Stimulated activated CD8-positive, alpha-beta memory T cell treated with anti-CD3 and anti-CD28 coated beads, Interleukin-15, amount 100 ng/mL, for 24 hours (primary cell): ENCODE measurements at regions not wholly inside any gene's neighbourhood (a gene's known extent, or its start where the extent isn't known, plus 50 kb on each side); places are given as distances from the start of the nearest gene placed in this dataset.
"Not testable (repeated sequence)": the region's sequence is repeated elsewhere in the genome, so short reads cannot be mapped to it uniquely, and the experiment has no call there.

Experiments used
- DNase-seq: peaks from one replicate; pipeline ENCODE4 v3.0.0-alpha.2; 2020; ENCODE audit warnings: low read depth

DNA sequence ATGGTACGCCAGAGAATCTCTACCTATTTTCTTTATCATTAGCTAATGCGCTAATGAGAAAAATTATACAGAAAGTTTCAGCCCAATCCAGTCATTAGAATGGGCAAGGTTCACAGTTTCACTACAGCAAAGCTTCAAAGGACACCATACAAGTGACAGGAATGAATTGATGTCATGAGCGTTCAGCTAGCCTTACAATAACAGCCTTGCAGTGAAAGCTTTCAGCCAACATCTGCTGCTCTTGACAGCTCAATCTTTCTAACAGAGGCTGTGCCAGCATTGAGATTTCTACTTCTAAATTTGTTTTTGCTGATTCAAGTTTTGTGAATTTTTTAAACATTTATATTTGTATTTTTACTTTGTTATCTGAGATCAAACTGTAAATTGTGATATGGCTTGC is 302.4 kb upstream of the FAM174A start:
- DNase-seq: no peak

DNA sequence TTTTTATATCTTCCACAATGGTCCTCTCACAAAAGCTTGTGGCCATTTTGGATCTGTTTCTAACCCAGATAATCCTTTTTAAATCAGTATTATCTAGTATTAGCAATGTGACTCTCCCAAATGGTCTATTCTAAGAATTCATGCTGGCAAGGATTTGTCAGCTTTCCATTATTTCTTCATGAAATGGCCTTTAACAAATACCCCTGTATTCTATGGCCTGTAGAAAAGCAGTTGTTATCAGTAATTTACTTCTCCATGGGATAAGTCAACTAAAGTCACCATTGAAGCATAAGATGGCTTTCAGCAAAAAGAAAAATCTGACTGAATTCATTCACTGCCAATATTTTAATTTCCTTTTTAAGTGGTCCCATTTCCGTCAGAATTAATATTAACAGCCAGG is 346.4 kb upstream of the FAM174A start:
- DNase-seq: no peak

DNA sequence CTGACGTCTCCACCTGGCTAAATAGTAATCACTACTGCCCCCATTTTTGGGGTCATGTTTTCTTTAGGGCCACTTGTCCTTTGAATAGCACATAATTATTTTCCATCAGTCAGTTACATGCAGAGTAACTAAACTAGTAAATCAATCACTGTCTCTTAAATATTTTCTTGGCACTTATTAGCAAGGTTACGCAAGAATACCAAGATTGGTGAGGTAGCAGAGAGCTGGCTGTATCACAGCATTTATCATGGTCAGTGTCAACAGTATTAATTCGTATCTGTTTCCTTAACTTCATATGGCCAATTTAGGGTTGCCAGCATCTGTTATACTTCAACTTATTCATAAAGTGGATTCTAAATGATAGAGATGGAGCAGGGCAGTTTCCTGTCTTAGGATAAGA is 346.8 kb upstream of the FAM174A start:
- no peak for DNase-seq

DNA sequence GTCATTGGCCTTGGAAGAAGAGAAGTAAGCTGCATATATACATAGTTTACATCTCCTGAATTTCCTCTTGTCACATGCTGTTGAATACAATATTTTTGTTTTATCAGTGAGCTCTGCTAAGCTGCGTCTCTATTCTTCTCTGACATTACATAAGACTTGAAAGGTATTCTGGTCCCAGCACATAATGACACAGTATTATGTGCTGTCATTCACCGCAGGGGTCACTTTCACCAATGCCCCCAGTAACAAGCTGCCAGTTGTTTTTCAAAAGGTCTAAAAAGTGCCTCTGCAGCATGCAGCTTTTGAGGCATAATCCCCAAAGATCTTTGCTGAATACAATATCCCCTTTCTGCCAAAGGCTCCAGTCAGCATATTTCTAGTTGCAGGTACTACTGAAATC is 349.0 kb upstream of the FAM174A start:
- DNase-seq: no peak

DNA sequence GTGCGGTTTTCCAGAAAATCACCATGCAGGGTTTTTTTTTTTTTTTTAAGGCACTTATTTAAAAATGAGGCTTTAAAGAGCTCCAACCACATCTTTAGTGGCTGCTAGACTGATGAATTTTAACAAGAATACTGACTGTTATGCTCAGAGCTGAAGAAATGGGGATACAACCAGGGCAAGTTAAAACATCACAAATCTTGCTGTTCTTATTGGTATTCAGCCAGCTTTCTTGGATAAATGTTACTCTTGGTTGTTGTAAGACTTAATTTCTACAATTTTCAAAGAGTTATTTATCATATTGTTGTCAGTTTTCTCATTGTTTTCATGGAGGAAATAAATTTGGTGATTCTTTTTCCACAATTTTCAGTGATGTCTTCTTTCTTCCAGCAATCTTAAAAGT is 352.8 kb upstream of the FAM174A start:
- DNase-seq: no peak

DNA sequence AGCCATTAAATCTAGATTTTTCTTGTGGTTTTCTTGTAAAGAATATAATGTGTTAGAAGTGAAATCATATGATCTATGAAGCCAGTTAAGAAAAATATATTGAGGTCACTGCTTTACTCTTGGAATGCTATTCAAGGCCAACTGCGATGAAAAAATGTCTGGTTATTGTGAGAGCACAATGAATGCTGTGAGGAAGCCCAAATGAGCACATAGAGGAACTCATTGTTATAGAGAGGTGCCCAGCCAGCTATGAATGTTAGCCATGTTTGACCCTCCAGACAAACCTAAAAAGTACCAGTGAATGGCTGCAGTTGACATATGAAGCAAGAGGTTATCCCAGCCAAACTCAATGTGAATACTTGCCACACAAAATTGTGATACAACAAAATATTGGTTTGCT is 359.8 kb upstream of the FAM174A start:
- no peak for DNase-seq

DNA sequence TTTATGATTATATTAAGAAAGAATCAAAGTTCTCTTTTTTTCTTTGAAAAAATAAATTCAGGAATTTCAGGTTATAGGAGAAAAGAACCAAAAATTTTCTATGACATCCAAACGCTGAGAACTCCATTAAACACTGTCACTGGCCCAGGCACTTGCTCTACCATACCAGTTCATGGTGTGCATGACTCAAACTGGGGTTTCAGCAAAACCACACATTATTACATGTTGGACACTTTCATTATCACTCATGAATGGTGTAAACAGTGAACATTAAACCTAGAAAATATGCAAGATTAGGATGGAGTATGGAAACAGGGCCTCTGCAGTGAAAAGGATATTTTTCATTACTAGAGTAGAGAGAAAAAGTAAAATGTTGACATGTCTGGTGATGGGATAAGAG is 369.9 kb upstream of the FAM174A start:
- no peak for DNase-seq

DNA sequence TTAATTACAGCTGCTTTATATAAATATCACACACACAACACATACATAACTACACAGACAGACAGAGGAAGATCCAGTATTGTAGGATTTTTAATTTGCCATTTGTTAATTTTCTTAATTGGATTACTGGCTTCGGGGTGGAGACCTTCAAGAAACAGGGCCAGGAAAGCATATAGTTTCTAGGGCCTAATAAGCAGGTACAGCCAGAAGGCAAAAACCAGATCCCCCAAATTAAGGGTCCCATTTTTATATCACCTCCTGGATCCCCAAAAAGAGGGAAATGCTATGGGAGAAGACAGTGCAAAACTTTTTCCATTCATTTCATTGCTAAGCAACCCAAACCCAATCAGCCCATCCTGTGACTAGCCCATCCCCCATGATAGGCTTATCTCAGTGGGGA is 373.3 kb upstream of the FAM174A start:
- DNase-seq: no peak

DNA sequence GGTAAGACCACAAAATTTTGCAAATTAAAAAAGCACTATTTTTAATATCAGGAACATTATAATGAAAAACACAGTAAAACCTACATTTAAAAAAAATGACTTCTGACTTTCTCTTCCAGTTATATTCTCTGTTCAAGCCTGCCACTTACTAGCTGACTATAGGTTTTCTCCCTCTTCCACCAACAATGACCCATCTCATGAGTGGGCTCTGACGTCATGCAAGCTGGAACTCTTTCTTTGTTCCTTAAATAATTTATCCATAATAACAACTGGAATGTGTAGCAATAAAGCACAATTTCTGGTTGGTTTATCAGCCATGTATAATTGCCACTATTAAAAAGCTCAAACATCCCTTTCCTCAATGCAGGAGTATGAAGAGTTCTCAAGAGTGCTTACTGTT is 378.1 kb upstream of the FAM174A start:
- no peak for DNase-seq

DNA sequence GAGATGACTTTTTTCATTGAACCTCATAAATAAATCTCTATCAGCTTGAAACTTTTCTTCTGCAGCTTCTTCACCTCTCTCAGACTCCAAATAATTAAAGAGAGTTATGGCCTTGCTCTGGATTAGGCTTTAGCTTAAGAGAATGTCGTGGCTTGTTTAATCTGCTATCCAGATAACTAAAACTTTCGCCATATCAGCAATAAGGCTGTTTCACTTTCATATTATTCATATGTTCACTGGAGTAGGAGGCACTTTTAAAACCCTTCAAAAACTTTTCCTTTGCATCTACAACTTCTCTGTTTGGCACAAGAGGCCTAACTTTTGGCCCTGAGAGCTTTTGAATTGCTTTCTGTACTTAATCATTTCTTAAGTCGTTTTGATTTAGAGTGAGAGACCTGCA is 386.9 kb upstream of the FAM174A start:
- DNase-seq: no peak

DNA sequence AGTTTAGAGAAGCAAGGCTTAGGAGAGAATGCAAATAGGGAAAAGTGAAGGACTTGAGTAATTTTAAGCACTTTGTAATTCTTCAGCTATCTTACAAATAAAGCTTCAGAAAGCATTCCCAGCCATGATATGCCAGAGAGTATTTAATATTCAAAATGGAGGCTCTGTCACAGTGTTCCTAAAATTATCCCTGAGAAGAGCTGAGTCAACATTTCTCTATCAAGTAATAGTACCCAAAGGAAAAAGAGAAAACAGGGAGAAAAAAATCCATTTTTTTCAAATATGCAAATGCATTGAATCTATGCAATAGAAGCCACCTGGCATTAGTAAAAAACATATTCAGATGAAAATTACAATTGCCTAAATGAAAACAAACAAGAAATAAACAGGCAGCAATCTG is 392.6 kb upstream of the FAM174A start:
- DNase-seq: no peak

DNA sequence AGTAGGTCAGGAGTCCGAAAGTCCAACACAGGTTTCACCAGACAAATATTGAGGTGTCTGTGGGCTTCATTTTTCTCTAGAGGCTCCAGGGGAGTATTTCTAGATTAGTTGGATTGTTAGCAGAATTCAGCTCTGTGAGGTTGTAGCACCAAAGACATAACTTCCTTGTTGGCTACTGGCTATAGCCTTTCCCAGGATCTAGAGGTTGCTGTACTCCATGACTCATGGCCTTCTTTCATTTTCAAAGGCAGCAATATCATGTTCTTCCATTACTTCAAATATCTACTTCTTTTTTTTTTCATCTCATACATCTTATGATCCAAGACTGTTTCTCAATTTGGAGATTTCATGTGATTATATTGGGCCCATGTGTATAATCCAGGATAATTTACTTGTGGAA is 404.0 kb upstream of the FAM174A start:
- DNase-seq: no peak

DNA sequence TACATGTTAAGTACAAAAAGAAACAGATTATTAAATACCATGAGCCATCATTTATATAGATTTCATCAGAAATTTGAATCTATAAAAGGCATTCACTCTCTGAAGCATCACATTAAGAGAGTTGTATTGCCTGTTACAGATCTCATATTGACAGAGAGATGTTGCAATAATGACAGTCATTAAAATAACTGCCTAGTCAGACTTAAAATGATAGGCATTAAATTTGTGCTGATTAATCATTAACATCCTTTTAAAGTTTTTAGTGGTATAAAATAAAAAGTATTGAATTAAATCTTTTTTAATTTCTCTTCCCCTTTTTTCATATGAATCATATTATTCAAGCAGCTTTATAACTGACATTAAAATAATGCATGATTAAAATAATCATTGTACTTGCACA is 404.9 kb upstream of the FAM174A start:
- DNase-seq: no peak

DNA sequence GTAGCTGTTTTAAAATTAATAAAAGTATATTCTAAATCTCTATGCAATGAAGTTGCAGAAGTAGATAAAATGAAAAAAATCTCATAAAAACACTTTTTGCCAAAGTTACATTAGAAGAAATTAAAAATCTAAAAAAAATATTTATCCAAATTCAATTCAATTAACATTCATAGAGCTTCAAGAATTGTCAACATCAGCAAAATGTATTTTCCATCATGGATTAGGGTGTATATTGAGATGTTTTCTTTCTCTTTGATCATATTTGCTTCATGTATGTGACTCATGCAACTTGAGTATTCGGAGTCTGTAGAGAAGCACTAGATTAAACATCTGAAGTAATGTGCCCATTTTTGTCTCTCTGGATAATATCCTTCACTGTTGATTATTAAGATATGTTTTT is 415.3 kb upstream of the FAM174A start:
- DNase-seq: no peak

DNA sequence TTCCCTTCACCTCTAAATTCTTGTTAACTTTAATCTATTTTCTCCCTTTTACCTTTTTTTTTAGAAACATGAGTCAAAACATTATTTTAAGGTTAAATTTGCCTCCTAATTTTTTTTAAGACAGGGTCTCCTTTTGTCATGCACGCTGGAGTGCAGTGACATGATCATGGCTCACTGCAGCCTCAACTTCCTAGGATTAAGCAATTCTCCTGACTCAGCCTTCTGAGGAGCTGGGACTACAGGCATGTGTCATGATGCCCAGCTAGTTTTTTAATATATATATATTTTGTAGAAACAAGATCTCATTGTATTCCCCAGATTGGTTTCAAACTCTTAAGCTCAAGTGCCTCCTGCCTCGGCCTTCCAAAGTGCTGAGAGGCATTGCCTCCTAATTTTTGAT is 424.7 kb upstream of the FAM174A start:
- DNase-seq: no peak

DNA sequence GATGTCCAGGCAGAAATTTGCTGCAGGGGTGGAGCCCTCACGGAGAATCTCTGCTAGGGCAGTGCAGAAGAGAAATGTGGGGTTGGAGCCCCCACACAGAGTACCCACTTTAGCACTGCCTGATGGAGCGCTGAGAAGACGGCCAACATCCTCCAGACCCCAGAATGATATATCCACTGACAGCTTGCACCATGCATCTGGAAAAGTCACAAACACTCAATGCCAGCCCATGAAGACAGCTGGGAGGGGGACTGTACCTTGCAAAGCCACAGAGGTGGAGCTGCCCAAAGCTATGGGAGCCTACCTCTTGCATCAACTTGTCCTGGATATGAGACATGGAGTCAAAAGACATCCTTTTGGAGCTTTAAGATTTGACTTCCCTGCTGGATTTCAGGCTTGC is 426.3 kb upstream of the FAM174A start:
- DNase-seq: no peak

DNA sequence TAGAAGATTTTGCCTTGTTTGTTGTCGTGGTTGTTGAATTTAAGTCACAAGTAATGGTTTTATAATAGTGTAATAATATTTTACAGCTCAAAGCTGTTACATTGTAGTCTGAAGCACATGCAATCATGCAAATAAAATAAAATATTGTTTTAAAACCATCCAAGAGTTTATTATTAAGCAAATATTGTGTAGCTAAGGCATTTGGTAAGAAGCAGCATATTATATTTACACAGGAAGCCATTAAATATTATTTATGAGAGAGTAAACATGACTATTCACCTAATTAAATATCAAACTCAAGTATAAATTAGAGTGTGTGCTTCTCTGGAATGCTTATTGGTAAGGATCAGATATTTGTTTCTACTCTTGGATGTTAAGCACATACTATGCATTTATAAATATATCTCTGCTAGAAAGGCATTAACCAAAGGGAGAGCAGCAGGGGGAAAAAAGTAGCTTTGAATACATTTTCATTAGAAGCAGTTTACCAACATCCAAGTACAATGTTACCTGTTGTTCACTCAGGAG is 431.5 kb upstream of the FAM174A start:
- DNase-seq: not testable (repeated sequence)

DNA sequence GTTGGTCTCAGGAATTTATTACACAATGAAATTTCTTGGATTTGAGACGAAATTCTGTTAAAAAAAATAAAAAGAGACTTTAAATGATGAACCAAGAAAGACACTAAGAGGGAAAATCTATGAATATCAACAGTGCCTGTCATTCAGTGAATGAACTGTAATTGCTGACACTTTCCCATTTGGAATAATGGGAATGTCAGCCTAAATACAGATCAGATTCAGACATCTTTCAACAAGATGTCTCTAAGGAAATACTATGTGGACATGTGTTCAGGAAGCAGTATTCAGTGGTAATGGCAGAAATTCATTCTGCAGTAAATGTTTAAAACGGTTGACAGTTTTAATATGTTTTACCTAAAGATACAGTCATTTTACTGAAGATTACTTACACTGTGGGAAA is 433.7 kb upstream of the FAM174A start:
- not testable (repeated sequence) for DNase-seq

DNA sequence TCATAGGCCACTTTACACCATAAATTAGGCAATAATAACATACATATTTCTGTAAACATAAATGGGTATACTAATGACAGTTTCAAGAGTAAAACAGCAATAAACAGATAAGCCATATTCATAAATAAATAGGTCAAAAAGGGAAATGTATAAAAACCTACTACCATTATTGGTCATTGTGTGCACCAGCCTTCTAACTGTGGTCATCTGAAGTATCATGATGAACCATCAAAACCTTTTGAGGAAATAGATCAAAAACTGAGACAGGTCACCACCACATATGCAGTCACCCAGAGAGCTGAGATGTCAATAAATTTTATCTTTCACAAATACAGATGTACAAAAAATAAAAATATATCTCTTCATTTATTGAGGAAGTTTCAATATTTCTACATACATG is 438.8 kb upstream of the FAM174A start:
- not testable (repeated sequence) for DNase-seq

DNA sequence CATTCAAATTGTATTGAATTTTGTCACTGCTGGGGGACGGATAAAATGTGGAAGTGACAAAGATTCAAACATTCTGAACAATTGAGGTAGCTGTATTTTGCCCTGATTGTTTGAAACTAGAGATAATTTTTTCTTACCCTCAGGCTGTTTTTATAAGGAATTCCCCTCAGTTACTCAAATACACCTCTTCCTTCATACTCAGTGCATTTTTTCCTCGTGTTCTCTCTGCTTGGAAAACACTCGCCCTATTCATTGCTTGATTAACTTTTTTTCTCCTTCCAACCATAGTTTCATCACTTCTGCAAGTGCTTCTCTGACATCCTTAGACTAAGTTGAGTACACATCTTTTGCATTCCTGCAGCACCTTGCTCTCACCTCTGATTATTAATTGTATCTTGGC is 454.5 kb upstream of the FAM174A start:
- not testable (repeated sequence) for DNase-seq

DNA sequence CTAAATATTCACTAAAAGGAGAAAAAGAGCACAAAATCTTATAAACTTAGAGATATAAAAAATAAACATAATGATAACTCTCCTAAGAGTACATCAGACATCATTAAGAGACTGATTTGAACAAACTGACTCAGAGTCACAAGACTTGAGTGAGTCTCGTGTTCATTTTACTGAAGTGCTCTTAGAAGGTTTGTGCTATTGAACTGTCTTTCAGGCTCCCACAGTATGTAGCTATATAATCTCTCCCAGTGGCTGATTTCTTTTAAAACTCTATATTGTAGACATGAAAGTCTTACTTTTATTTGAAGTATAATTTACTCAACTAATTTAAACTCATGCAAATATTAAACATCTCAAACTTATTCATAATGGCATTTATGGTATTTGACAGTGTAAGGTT is 456.0 kb upstream of the FAM174A start:
- DNase-seq: not testable (repeated sequence)

DNA sequence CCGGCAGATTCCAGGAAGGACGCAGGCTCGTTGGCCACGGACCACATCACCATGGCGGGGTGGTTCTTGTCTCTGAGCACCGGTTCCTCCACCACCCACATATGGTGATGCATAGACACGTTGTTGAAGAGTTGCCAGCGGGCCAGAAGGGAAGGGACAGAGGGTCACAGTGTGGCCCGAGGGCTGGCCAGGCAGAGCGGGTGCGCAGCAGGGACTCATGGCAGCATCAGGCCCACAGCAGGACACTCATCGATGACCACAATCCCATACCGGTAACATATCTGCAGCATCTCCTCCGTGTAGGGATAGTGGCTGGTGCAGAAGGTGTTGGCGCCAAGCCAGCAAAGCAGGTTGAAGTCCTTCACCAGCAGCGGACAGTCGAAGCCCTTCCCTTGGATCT is 469.2 kb upstream of the FAM174A start:
- not testable (repeated sequence) for DNase-seq

DNA sequence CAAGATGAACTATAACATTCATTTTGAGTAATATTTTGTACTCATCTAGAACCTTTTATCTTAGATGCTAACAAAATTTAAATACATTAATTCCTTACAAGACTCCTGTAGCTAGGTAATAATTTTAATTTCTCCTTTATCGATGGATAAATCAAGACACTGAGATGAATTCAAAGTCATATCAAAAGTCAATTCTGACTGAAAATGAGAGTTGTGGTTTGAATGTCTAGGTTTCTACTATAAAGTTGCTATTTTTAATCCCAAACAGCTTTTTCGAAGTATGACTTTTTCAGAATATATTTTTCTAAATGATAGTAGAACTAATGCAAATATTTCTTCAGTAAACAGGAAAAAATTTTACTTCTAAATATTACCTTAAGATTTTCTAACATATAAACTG is 491.7 kb upstream of the FAM174A start:
- DNase-seq: no peak

DNA sequence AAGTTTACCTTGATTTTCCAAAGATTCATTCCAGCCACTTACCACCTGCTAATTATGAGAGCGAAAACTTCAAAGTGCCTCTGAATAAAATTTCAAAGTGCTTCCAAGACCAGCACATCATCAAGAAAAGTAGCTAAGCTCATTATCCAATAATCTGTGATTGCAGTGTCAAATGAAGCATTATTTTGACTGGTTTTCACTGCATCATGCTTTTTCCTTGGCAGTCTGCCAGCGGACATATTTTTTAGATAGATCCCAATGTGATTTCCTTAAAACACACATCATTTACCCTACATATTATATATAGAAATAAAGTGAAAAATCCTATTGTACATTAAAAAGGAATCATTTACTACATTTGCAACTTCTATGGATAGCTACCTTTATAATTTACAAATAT is 508.6 kb upstream of the FAM174A start:
- DNase-seq: no peak

DNA sequence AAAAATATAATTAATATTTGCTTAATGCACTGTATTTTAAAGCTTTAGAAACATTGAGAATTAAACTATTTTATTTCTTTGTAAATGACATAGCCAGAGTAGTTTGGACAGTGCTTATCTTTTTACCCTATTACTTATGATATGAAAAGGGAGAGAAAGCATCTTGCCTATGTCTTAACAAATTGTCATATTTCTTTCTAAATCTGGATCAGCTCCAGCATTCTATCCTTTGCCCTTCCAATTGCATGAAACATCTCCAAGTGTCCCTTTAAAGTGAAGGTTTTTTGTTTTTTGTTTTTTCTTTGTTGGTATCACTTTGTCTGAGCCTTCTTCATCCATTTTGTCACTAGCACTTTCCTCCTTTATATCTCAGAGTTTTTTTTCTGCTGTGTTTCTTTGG is 511.6 kb upstream of the FAM174A start:
- DNase-seq: no peak
